ENCODE measurements at regions not wholly inside any gene's neighbourhood (a gene's known extent, or its start where the extent isn't known, plus 50 kb on each side); places are given as distances from the start of the nearest gene placed in this dataset.
A peak's percentile ranks its signal among the peaks of the same experiment; 100 is the strongest.

DNA sequence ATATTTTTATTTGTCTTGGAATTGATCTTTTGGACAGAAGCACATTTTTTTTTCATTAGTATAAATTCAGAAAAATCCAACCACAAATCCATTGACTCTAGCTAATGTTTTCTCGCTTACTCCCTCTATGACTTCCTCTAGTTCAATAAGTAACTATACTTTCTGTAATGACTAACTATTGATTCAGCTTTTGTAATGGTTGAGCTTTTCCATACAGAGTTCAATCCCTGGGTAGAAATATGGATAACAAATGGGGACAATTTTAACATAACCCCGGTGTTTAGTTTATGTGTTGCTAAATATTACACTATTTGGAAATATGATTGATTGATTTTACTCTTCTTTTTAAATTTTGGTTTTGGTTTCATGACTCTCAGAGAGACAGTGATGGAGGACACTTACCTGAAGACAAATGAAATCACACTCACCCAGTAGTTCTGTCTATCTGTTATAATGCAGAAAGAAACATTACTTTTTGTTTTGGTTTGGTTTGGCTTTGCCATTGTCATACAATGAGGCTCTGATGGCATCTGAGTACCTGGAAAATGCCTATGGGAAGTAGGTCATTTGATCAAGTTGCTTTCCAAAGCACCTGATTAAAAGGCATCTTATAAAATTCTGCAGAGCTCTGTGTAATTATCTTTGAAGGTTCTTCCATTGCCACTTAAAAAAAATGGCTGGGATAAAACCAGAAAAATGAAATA lies 309.7 kb upstream of the MPDZ start:
- DNase-seq, result no peak

DNA sequence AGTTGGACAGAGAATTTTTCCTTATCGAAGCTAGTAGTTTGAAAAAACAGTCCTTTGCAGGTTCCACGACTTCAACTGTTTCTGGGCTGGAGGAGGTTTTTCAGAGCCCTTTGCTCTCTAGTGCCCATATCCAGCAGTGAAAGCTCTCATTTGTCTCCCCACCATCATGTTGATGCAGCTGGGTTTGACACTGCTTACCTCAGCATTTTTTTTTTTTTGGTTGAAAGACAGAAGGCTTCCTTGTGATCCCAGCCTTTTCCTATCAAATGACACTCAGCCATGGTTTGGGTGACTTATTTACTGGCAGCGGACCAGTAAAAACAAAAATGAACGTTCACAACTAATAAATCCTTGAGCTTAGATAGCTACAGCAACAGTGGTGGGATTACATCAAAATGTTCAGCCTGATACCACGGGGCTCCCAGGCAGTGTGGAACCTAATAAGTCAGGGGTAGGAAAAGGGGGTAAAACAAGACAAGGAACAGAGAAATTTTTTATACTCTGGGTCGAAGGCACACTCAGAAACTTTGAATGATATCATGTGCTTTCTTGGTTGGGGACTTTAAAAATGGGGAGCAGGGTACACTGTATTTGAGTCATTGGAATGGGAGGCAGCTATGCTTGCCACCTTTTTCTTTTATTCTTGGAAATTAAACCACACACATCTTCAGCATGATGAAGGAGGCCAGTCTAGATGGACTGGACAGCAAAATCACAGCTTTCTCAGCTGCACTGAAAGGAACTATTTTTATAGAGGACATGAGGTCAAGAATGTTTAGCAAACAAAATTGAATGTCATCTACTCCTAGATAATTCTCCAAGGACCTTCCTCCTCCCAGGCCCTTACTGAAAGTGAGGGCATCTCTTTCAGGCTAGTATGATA lies 308.9 kb upstream of the MPDZ start:
- no peak for DNase-seq

DNA sequence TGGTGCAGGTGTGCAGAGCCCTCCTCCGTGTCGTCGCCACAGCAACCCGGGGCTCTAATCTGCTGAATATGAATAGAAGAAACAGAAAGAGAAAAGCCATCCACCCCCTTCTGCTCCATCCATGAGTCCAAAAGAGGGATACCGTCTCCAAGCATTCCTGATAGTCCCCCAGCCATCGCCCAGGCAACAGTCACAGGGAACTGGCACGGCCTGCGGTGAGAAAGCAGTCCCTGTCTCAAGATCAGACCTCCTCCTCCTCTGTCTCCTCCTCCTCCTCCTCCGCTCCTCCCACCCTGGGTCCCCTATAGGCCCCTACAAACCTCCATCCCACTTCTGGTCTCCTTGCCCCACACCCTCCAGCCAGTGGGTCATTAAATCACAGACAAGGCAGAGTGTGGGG lies 308.1 kb upstream of the MPDZ start:
- DNase-seq, result no peak

DNA sequence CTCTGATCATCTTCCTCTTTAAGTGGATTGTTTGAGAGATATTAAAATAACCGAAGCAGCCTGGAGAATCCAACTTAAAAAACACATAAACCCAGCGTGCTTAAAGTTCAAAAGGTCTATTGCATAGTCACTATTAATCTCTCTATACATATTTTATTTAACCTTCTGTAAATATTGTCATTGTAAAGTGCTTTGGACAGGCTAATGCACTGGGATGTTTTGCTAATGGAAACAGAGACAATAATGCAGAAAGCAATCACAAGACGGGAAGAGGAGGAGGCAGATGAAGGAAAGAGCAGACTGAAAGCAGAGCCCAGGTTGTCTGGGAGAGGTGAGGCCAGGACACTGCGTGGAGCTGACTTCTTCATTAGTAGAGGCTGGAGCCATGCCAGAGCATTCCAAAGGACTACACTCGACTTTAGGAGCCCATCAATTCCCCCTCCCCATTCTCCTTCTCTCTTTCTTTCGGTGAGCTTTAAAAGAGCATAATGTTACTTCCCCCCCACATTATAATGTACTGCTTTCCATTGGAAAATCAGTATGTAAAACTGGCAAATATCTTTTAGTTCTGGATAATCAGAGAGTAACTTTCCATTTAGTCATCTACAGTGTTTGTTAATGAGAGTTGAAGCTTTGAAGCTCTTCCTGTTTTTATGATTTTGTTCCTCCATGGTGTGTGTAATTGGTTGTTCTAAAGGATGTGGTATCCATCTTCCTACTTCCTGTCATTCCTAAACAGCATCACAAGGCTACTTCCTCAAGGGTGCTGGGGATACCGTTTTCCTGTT lies 307.3 kb upstream of the MPDZ start:
- no peak for DNase-seq

GRCh38 chr9:13580760-13581159 lies 301.3 kb upstream of the MPDZ start:
- DNase-seq, result no peak

GRCh38 chr9:13580131-13580530 lies 300.6 kb upstream of the MPDZ start:
- no peak for DNase-seq

- no peak for DNase-seq
Observed at GRCh38 chr9:13576101-13576500, 296.6 kb upstream of the MPDZ start.

DNA sequence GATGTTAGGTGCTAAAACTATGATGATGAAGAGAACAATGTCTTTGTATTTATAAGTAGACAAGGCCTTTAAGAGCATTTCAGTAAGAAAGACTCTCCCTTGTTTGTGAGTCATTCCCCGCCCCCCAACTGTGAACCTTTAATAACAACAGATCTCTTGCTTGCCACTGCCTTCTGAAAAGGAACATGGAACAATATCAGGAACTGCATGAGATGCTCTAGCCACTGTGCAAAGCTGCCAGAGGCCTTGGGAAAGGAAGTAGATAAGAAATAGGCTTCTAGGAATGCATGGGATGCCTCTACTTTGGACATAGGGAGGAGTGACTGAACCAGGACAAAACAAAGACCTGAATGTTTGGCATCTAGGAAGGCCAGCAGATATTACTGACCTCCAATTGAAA lies 296.1 kb upstream of the MPDZ start:
- DNase-seq, result peak; percentile 34

DNA sequence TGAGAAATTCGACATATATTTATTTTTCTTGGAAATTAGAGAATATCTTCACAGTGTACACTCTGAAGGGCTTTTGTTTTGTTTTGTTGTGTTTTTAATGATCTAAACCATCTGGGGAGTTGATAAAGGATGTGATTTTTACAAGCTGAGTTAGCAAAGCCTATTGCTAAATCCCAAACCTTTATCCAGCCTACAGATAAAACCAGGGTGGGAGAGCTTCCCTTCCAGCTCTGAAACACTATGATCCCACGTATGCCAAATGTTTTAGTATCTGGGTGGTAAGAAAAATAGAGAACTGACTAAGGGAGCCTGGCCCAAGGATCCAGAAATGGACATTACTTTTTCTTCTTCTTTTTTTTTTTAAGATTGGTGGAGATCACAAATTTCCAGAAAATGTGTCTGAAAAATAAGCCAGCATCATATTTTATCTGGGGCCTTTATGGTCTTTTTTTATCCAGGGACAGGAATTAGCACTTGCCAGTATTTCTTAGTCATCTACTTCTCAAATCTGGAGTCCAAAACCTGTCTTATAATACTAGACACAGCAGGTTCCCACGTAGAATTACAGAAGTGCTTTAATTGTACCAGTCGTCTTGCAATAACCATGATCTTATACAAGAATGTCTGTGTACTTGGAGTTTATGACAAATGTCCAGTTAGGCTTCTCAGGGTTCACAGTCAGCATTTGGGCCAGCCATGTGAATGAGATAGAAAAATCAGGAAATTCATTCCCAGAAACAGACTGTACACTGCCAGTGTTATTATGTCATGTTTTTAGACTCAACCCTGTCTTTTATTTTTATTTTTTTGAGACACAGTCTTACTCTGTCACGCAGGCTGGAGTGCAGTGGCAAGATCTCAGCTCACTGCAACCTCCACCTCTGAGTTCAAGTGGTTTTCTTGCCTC lies 290.8 kb upstream of the MPDZ start:
- DNase-seq, result peak; percentile 45

DNA sequence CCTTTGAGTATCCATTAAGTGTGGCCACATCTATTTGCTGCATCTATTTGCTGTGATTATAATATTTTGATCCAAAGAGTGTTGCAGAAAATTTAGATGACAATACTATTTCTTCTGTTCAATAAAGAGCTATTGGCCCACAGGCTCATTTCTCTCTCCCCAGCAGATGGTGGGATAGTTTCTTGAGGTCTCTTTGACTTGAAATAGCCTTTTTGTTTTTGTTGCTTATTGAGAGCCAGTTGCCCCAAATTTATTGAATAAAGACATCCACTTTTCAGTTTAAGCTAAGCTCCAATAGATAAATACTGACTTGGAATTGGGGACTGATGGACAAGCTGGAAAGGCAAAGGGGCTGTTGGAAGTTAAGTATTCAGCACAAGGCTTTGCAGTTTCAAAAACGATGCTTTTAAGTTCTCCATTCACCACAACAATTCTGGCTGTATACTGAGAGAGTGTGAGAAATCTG lies 290.1 kb upstream of the MPDZ start:
- no peak for DNase-seq

DNA sequence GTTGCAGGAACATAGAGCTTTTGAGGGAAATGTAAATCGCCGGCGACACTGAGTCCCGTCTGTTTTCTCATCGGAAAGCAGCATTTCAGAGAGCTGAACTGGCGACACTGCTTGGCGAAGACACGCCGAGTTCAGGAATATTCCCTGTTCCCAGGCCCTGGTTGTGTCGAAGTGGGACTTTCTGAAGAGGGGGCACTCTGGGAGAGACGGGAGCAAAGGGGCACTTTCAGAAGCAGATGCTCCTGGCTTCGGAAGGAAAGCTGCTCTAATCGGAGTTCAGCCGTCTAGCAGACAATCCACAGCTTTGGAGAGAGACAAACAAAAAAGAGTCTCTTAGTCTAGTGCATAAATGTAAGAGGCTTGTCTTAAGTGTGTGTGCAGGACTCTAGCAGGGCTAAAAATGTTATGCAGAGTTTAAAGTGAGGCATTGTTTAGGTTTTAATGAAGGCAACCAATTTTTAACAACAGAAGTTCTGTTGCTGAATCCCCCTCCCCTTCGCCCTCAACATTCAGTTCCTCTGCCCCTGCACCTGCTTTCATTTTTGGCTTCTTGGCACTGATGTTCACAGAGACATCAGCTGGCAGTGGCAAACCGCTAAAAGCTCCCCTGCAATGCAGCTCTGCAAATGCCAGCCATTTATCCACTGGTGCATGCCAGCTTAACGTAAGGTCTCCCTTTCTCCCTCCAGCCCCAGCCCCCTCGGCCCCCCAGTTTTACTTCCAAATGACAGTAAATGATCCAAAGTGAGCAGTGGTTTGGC lies 289.5 kb upstream of the MPDZ start:
- no peak for DNase-seq

GRCh38 chr9:13568405-13568804 lies 288.9 kb upstream of the MPDZ start:
- DNase-seq, result no peak

- DNase-seq, result no peak
Observed at GRCh38 chr9:13567833-13568232, 288.3 kb upstream of the MPDZ start.

DNA sequence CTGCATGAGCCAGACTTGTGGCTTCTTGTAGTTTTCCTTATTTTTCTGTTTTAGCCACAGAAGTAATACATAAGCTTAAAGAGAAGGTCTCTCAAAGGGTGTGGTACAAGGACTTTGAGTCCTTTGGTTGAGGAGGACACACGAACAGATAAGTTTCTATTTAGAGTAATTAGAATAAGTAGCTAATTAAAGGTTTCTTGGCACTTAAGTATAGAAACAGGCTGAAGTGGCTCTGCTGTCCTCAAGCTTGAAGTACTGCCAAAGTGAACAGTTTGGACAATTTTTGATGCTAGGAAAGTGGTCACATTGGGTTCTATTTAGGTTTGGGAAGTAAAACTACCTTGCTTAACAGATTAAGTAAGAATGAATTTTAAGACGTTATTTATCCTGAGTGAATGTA lies 278.3 kb upstream of the MPDZ start:
- DNase-seq, result no peak

GRCh38 chr9:13556656-13557055 lies 277.2 kb upstream of the MPDZ start:
- no peak for DNase-seq

DNA sequence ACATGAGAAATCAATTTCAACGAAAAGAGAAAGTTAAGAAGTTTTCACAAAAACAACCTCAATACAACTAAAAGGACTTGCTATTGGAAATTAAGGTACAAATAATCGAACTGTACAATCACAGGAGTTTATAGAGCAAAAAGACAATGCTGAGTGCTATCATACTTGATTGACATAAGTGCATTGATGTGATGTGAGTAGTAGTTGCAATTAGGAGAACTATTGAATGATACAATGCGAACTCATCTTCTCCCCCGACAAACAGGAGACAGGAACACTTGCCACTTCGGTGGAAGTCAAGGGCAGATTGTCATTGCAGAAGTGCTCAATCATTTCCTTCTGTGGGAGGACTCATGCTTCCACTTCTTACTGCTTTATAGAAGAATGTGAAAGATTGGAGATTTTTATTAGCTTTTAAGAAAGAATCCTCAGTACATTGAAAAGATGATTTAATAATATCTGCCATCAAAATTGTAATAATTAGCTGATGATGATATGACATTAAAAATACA lies 276.6 kb upstream of the MPDZ start:
- DNase-seq, result no peak

- DNase-seq, result no peak
Observed at GRCh38 chr9:13555516-13555915, 276.0 kb upstream of the MPDZ start.

GRCh38 chr9:13554626-13555025 lies 275.1 kb upstream of the MPDZ start:
- no peak for DNase-seq

GRCh38 chr9:13552606-13553215 lies 273.2 kb upstream of the MPDZ start:
- no peak for DNase-seq

- DNase-seq, result no peak
Observed at GRCh38 chr9:13550519-13550918, 271.0 kb upstream of the MPDZ start.

DNA sequence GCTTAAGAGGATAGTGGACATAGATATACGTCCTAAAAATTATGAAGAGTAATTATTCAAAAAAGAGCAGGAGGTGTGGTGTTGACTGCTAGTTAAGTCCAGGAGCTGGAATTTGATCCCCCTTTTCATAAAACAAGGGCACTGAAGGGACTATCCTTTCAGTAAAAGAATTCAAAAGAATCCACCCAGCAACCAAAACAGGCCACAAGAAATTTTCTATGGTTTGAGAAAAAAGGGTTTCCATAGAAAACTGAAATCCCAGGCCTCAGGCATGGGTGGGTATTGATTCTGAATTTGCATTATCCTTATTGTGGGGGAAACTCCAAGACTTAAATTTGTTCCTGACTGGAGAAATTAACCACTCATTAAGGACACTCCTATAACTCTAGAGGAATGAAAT lies 269.0 kb upstream of the MPDZ start:
- DNase-seq, result no peak
